PC-3 (cell line): ENCODE measurements at regions not wholly inside any gene's neighbourhood (a gene's known extent, or its start where the extent isn't known, plus 50 kb on each side); places are given as distances from the start of the nearest gene placed in this dataset.

ENCODE experiments used
- ATAC-seq: fragments of 200-7000 bp; cut with Tn5 transposase; 2 replicates; pipeline ENCODE4 v1.9.1; 2020; ENCODE audit warnings: mild to moderate bottlenecking, moderate library complexity
- BruUV-seq: library from RNA; stranded (reverse); fragments of 400-500 nt; replicated peaks from 2 replicates; lab custom pipeline; 2021; lab: Mats Ljungman, UMichigan
- CTCF ChIA-PET: fragments of 300-600 bp; sonication (Branson Sonifier 250); formaldehyde crosslinking; loops from one replicate; lab custom pipeline; 2022; ENCODE audit warnings: antibody characterized with exemption; lab: Charles Lee
- POLR2A ChIA-PET: fragments of 300-600 bp; sonication (Branson Sonifier 250); formaldehyde crosslinking; loops from one replicate; lab custom pipeline; 2022; ENCODE audit warnings: antibody characterized with exemption; ENCODE audit not compliant: unreplicated experiment; lab: Charles Lee
- DNase-seq: peaks from one replicate; pipeline ENCODE4 v3.0.0-alpha.2; 2015
- H2AFZ ChIP-seq: fragments of 300-600 bp; sonication (generic); 2 replicates; pipeline ENCODE4 v1.6.0; 2016; ENCODE audit warnings: antibody characterized with exemption, low read length
- H3F3A ChIP-seq: fragments of 300-600 bp; sonication (generic); one replicate; pipeline ENCODE4 v1.6.0; 2017; ENCODE audit warnings: antibody characterized with exemption, low read length, control low read depth, mild to moderate bottlenecking; ENCODE audit not compliant: unreplicated experiment
- H3K27ac ChIP-seq: fragments of 300-600 bp; sonication (generic); 2 replicates; pipeline ENCODE4 v1.5.1; 2016; ENCODE audit warnings: mild to moderate bottlenecking, low read length
- H3K27me3 ChIP-seq: fragments of 300-600 bp; sonication (generic); 2 replicates; pipeline ENCODE4 v1.6.1; 2016; ENCODE audit warnings: low read length, mixed read lengths
- H3K36me3 ChIP-seq: fragments of 300-600 bp; sonication (generic); 2 replicates; pipeline ENCODE4 v1.6.1; 2016; ENCODE audit warnings: low read depth, mixed run types, low read length, mixed read lengths
- H3K4me1 ChIP-seq: fragments of 300-600 bp; sonication (generic); 2 replicates; pipeline ENCODE4 v1.5.1; 2016; ENCODE audit warnings: low read length; ENCODE audit not compliant: insufficient read depth
- H3K4me2 ChIP-seq: fragments of 300-600 bp; sonication (generic); 2 replicates; pipeline ENCODE4 v1.6.0; 2016; ENCODE audit warnings: low read length
- H3K4me3 ChIP-seq: fragments of 300-600 bp; sonication (generic); 2 replicates; pipeline ENCODE4 v1.5.1; 2016; ENCODE audit warnings: mild to moderate bottlenecking, low read length, mixed read lengths
- H3K79me2 ChIP-seq: fragments of 300-600 bp; sonication (generic); 2 replicates; pipeline ENCODE4 v1.6.1; 2017; ENCODE audit warnings: low read length, mixed read lengths
- H3K9ac ChIP-seq: fragments of 300-600 bp; sonication (generic); 2 replicates; pipeline ENCODE4 v1.6.0; 2016; ENCODE audit warnings: mild to moderate bottlenecking, low read length
- H3K9me2 ChIP-seq: fragments of 300-600 bp; sonication (generic); replicated peaks from 2 replicates; pipeline ENCODE4 v1.6.1; 2016; ENCODE audit warnings: mixed run types, low read length, mixed read lengths
- H3K9me3 ChIP-seq: fragments of 300-600 bp; sonication (generic); 2 replicates; pipeline ENCODE4 v1.6.1; 2016; ENCODE audit warnings: low read length, mixed read lengths
- H4K20me1 ChIP-seq: fragments of 300-600 bp; sonication (generic); 2 replicates; pipeline ENCODE4 v1.6.1; 2016; ENCODE audit warnings: low read length, mixed read lengths
- EZH2 ChIP-seq: fragments of 300-600 bp; sonication (generic); IDR thresholded peaks from one replicate; pipeline ENCODE4 v1.6.1; 2017; ENCODE audit warnings: antibody characterized with exemption, mild to moderate bottlenecking, low read length; ENCODE audit not compliant: unreplicated experiment
- EZH2phosphoT487 ChIP-seq: fragments of 300-600 bp; sonication (generic); IDR thresholded peaks from 2 replicates; pipeline ENCODE4 v1.6.1; 2018; ENCODE audit warnings: mild to moderate bottlenecking, antibody characterized with exemption, low read length, borderline replicate concordance
- intact Hi-C: fragments of 100-400 bp; cut with micrococcal nuclease; formaldehyde crosslinking; loops from 2 replicates; pipeline ENCODE4 v1.9.0; 2023
- TF ChIP-seq, protein P1 (sequence below): fragments of 300-600 bp; sonication (generic); conservative IDR thresholded peaks from 2 replicates; pipeline ENCODE4 v1.5.1; 2017; ENCODE audit warnings: antibody characterized with exemption, low read depth, mild to moderate bottlenecking, low read length

DNA sequence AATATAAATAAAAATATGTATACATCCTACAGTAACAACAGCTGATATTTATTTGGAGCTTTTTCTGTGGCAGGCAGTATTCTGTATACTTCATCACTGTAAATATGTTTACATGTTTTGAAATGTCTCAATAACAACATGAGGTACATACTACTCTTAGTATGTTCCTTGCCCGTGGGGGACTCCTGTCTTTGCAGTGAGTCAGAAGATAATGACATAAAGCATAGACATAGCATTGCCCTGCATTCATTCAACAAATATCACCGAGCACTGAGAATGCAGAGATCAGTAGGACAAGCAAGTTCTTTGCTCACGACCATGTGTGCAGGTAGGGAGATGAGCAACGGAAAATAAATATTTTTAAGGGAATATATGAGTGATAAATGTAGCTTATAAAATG is 246.5 kb downstream of the LTN1 start:
- ATAC-seq, result peak; percentile 50
- POLR2A ChIA-PET, result interaction anchor here (0.6 kb wide), 1 partner anchor 139 kb away, joined by 5 read pairs; a partner anchor contains a TSS

DNA sequence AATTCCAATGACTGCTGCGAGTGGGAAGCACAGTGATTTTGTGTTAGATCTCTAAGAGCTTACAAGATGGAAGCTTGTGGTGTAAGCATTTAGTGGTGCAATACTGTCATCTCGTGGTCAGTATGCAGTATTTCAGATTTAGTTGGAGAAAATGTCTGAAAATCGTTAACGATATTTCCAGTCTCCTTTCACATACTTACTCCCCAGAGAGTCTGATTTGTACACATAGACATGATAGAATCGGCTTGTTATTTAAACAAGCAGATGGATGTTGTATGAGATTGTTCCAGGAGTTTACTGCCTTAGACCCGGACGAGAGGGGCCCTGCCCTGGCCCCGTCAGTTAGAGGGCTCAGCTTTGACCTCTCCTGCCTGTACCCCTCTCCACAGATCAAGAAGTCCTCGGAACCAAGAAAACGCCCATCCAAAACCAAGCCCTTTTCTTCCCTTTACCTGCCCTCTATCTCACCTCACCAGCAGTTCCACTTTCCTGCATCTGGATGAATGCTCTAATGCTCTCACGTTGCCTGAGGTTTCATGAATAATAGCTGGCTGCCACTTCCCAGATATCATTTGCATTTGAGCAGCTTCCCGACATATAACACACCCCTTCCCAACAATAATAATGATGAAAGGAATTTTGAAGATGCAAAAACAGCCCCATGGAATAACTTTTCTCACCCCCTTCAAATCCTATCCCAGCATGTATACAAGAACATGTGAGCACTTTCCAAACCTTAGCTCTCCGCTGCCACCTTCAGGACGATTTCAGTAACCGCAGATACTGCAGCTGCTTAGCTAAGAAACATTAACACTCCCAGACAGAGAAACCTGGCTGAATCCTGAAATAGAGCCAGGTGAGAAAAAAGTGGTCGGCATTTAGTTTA is 247.3 kb downstream of the LTN1 start:
- Histone ChIP-seq H4K20me1 (no peaks in the 10 kb centered on the region), H3K9ac (peak overlapping the region; percentile 65), H3K27me3 (no peaks in the 10 kb centered on the region), H3K36me3 (no peaks in the 10 kb centered on the region), H3K4me3 (peak overlapping the region; percentile 63), H2AFZ (peak overlapping the region; percentile 90), H3K4me2 (peak overlapping the region; percentile 85), H3K79me2 (no peaks in the 10 kb centered on the region), H3K27ac (peak overlapping the region; percentile 59), H3F3A (no peaks in the 10 kb centered on the region), H3K9me2 (no peaks in the 10 kb centered on the region), H3K4me1 (peaks cover 13% of the 10 kb centered on the region), H3K9me3 (no peaks in the 10 kb centered on the region)
- BruUV-seq, result no TSS peak
- DNase-seq, result peak; percentile 92
- CTCF ChIA-PET, result interaction anchor here (0.5 to 2.1 kb wide), 21 partner anchors 35 to 1900 kb away, joined by 3 to 28 read pairs (median 4); partner anchors contain the start of gene ADAMTS1
- peak; percentile 86 for ATAC-seq
- POLR2A ChIA-PET, result interaction anchor here (0.6 to 1.0 kb wide), 4 partner anchors 111 to 407 kb away, joined by 3 to 8 read pairs (median 4); a partner anchor contains a TSS
- intact Hi-C loops, result loop anchor here (1.0 to 5.0 kb wide), 11 partner anchors 48 to 1896 kb away; no protein-coding TSS in a partner anchor
- TF ChIP-seq EZH2phosphoT487, result no peak
- TF ChIP-seq, protein P1, sequence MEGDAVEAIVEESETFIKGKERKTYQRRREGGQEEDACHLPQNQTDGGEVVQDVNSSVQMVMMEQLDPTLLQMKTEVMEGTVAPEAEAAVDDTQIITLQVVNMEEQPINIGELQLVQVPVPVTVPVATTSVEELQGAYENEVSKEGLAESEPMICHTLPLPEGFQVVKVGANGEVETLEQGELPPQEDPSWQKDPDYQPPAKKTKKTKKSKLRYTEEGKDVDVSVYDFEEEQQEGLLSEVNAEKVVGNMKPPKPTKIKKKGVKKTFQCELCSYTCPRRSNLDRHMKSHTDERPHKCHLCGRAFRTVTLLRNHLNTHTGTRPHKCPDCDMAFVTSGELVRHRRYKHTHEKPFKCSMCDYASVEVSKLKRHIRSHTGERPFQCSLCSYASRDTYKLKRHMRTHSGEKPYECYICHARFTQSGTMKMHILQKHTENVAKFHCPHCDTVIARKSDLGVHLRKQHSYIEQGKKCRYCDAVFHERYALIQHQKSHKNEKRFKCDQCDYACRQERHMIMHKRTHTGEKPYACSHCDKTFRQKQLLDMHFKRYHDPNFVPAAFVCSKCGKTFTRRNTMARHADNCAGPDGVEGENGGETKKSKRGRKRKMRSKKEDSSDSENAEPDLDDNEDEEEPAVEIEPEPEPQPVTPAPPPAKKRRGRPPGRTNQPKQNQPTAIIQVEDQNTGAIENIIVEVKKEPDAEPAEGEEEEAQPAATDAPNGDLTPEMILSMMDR, result peak; percentile 91

More for the DNA sequence above, 246.5 kb downstream of the LTN1 start:
- no TSS peak for BruUV-seq
- peak; percentile 52 for DNase-seq
- no peak overlapping the region for H3K9ac ChIP-seq
- no peaks in the 10 kb centered on the region for H3K9me2 ChIP-seq
- H3K27me3 ChIP-seq, result no peaks in the 10 kb centered on the region
- peaks cover 13% of the 10 kb centered on the region for H3K4me1 ChIP-seq
- no peaks in the 10 kb centered on the region for H3K9me3 ChIP-seq
- H3K36me3 ChIP-seq, result no peaks in the 10 kb centered on the region
- no peaks in the 10 kb centered on the region for H4K20me1 ChIP-seq
- CTCF ChIA-PET, result interaction anchor here (0.5 to 2.1 kb wide), 10 partner anchors 15 to 1033 kb away, joined by 3 to 28 read pairs (median 4); no protein-coding TSS in a partner anchor
- no peak overlapping the region for H2AFZ ChIP-seq
- H3F3A ChIP-seq, result no peaks in the 10 kb centered on the region
- no peaks in the 10 kb centered on the region for H3K79me2 ChIP-seq
- H3K4me2 ChIP-seq, result peak overlapping the region; percentile 85; the same call in 1 of the 2 replicates
- no peak overlapping the region for H3K4me3 ChIP-seq
- intact Hi-C loops, result loop anchor here (5.0 kb wide), 1 partner anchor 1184 kb away; no protein-coding TSS in a partner anchor
- TF ChIP-seq, protein P1, result no peak
- TF ChIP-seq EZH2 (no peak), EZH2phosphoT487 (no peak)
- H3K27ac ChIP-seq, result no peak overlapping the region
